ENCODE measurements at regions not wholly inside any gene's neighbourhood (a gene's known extent, or its start where the extent isn't known, plus 50 kb on each side); places are given as distances from the start of the nearest gene placed in this dataset.

DNA sequence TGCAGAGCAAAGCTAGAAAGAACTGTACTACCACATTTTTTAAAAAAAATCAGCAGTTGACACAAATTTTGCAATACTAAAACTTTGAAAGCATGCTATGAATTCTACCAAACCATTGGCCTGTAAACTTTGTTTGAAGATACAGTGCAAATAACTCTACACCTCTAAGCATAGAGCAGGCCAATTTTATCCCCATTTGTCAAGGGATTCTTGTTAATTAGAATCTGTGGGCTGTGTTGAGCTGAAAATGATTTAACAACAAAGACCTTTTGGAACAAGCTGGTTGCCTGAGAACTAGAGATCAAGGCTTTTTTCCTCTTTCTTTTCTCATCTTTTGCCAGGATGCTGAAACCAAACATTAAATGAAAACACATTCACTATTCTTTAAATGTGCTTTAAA lies 886.0 kb upstream of the CDH2 start:
- no TSS peak for BruUV-seq (replicated peaks)
- TF ChIP-seq SIN3A (IDR thresholded peaks at IDR 0.05; ENCODE audit: borderline replicate concordance, insufficient read depth, low read depth, low read length) (no peak), POLR2AphosphoS5 (IDR thresholded peaks at IDR 0.05; ENCODE audit: low read depth, low read length) (no peak), TCF7L2 (IDR thresholded peaks at IDR 0.05; ENCODE audit: low read depth, low read length) (no peak)
- TF ChIP-seq, protein P1, sequence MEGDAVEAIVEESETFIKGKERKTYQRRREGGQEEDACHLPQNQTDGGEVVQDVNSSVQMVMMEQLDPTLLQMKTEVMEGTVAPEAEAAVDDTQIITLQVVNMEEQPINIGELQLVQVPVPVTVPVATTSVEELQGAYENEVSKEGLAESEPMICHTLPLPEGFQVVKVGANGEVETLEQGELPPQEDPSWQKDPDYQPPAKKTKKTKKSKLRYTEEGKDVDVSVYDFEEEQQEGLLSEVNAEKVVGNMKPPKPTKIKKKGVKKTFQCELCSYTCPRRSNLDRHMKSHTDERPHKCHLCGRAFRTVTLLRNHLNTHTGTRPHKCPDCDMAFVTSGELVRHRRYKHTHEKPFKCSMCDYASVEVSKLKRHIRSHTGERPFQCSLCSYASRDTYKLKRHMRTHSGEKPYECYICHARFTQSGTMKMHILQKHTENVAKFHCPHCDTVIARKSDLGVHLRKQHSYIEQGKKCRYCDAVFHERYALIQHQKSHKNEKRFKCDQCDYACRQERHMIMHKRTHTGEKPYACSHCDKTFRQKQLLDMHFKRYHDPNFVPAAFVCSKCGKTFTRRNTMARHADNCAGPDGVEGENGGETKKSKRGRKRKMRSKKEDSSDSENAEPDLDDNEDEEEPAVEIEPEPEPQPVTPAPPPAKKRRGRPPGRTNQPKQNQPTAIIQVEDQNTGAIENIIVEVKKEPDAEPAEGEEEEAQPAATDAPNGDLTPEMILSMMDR (IDR thresholded peaks at IDR 0.05) = no peak
- TF ChIP-seq, protein P2, sequence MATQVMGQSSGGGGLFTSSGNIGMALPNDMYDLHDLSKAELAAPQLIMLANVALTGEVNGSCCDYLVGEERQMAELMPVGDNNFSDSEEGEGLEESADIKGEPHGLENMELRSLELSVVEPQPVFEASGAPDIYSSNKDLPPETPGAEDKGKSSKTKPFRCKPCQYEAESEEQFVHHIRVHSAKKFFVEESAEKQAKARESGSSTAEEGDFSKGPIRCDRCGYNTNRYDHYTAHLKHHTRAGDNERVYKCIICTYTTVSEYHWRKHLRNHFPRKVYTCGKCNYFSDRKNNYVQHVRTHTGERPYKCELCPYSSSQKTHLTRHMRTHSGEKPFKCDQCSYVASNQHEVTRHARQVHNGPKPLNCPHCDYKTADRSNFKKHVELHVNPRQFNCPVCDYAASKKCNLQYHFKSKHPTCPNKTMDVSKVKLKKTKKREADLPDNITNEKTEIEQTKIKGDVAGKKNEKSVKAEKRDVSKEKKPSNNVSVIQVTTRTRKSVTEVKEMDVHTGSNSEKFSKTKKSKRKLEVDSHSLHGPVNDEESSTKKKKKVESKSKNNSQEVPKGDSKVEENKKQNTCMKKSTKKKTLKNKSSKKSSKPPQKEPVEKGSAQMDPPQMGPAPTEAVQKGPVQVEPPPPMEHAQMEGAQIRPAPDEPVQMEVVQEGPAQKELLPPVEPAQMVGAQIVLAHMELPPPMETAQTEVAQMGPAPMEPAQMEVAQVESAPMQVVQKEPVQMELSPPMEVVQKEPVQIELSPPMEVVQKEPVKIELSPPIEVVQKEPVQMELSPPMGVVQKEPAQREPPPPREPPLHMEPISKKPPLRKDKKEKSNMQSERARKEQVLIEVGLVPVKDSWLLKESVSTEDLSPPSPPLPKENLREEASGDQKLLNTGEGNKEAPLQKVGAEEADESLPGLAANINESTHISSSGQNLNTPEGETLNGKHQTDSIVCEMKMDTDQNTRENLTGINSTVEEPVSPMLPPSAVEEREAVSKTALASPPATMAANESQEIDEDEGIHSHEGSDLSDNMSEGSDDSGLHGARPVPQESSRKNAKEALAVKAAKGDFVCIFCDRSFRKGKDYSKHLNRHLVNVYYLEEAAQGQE (IDR thresholded peaks at IDR 0.05; ENCODE audit: insufficient read depth in 1 of 2, low read depth in 2 of 2, low read length in 1 of 2) = no peak
- no peaks in the 10 kb centered on the region for H3K9me3 ChIP-seq (ENCODE audit: control insufficient read depth, insufficient read depth, low read depth, low read length)
- H3K27me3 ChIP-seq (ENCODE audit: control insufficient read depth, insufficient read depth, low read length) = no peaks in the 10 kb centered on the region
- intact Hi-C loops (cut with micrococcal nuclease; ENCODE audit: unreplicated experiment) (no loop called here), in situ Hi-C loops (cut with HindIII; ENCODE audit: low pct_unique_long_range_greater_than_20kb, low sequenced_read_pairs) (no loop called here)
- DNase-seq (ENCODE audit: low read depth, low spot score) (no peak), ATAC-seq (no peak)
- H3K36me3 ChIP-seq (ENCODE audit: control insufficient read depth, insufficient read depth, low read length) = no peaks in the 10 kb centered on the region
- no peak overlapping the region for H3K4me3 ChIP-seq (ENCODE audit: low read depth in 2 of 2, low read length in 2 of 2)
- H3K27ac ChIP-seq (ENCODE audit: low read length) = no peak overlapping the region
- no peaks in the 10 kb centered on the region for H3K4me1 ChIP-seq (ENCODE audit: control insufficient read depth, insufficient read depth, low read length)
- ChIA-PET POLR2A (interaction anchor here (0.6 kb wide), 1 partner anchor 32 kb away, joined by 4 read pairs; no protein-coding TSS in a partner anchor), CTCF (no interaction called here)

DNA sequence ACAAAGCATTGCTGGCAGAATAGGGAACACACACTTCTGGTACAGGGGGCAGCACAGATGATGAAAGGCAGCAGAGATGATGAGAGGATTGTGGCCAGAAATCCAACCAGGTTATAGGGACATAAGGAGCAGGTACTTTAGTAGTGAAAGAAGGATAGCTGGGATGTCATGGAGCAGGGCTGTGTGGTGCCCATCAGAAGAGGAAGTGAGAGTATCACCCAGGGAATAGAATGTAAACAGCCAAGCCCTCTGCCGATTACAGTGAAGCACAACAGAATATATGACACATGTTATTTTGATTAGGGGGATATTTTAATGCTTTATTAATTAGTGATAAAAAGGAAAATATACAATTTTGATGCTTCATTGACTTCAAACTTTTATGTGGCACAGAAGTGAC lies 883.4 kb upstream of the CDH2 start:
- no TSS peak for BruUV-seq (replicated peaks)
- in situ Hi-C loops (cut with HindIII; ENCODE audit: low pct_unique_long_range_greater_than_20kb, low sequenced_read_pairs) = no loop called here
- intact Hi-C loops (cut with micrococcal nuclease; ENCODE audit: unreplicated experiment) = no loop called here
- DNase-seq (ENCODE audit: low read depth, low spot score) (no peak), ATAC-seq (no peak)
- Histone ChIP-seq H3K36me3 (ENCODE audit: control insufficient read depth, insufficient read depth, low read length) (no peaks in the 10 kb centered on the region), H3K27ac (ENCODE audit: low read length) (no peak overlapping the region), H3K9me3 (ENCODE audit: control insufficient read depth, insufficient read depth, low read depth, low read length) (no peaks in the 10 kb centered on the region), H3K4me3 (ENCODE audit: low read depth in 2 of 2, low read length in 2 of 2) (no peak overlapping the region), H3K27me3 (ENCODE audit: control insufficient read depth, insufficient read depth, low read length) (no peaks in the 10 kb centered on the region), H3K4me1 (ENCODE audit: control insufficient read depth, insufficient read depth, low read length) (no peaks in the 10 kb centered on the region)
- POLR2A ChIA-PET = no interaction called here
- TF ChIP-seq SIN3A (IDR thresholded peaks at IDR 0.05; ENCODE audit: borderline replicate concordance, insufficient read depth, low read depth, low read length) = no peak
- TF ChIP-seq, protein P2 (IDR thresholded peaks at IDR 0.05; ENCODE audit: insufficient read depth in 1 of 2, low read depth in 2 of 2, low read length in 1 of 2) = no peak
- TF ChIP-seq POLR2AphosphoS5 (IDR thresholded peaks at IDR 0.05; ENCODE audit: low read depth, low read length) = no peak
- TF ChIP-seq, protein P1 (IDR thresholded peaks at IDR 0.05) = no peak
- CTCF ChIA-PET = no interaction called here

Measured in Panc1 (cell line).